Embryonic facial prominence (tissue), 1 donor: ENCODE measurements at regions not wholly inside any gene's neighbourhood (a gene's known extent, or its start where the extent isn't known, plus 50 kb on each side); places are given as distances from the start of the nearest gene placed in this dataset.
"Not testable (repeated sequence)": the region's sequence is repeated elsewhere in the genome, so short reads cannot be mapped to it uniquely, and the experiment has no call there.

Experiments
- DNase-seq: peaks from one replicate; pipeline ENCODE4 v3.0.0-alpha.2; 2016; ENCODE audit errors: extremely low spot score

- DNase-seq: no peak
Observed at GRCh38 chr3:26279091-26279490, 343.5 kb upstream of the LRRC3B start.

DNA sequence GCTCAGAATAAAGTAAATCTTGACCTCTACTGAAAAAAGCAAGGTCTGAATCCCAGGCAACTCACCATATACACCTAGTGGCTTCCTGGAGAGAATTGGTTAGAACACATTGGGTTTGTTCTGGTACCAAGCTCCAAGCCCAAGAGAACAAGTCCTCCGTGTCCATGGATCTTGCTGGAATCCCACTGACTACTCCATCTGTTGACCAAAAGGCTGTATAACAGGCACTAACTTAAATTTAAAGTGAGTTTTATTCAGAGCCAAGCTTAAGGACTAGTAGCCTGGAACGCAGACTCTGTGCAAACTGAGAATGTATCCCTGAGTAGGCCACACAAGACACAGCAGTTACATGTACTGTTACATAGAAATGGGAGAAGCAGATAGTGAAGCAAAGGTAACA, 342.1 kb upstream of the LRRC3B start:
- DNase-seq: no peak

DNA sequence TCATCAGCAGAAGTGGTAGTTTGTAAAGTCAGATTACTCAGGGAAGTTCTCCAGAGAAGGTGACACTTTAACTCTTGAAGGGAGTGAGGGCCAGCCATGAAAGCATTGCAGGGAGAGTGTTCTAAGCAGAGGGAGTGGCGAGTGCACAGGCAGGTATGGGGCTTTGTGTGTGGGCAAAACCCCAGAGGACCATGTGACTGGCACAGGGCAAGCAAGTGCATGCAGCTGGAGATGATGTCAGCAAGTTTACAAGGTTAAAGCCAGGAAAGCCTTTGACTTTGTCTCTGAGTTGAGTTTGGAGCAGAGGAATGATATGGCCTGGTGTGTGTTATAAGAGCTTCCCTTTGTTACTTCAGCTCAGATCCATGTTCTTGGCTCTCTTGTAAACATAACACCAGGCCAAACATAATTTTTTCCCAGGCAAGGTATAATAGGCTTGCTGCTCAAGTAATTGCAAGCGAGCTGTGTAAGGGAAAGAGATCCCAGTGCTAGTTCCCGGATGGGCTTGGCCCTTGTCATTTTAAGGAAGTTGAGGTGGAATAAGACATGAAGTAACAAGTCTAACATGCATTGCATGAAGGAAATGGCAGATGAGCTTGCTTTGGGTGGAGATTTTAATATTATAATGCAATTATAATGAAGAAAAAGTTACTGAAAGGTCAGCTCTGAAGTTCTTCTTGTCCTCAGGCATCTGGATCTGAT, 341.1 kb upstream of the LRRC3B start:
- no peak for DNase-seq

DNA sequence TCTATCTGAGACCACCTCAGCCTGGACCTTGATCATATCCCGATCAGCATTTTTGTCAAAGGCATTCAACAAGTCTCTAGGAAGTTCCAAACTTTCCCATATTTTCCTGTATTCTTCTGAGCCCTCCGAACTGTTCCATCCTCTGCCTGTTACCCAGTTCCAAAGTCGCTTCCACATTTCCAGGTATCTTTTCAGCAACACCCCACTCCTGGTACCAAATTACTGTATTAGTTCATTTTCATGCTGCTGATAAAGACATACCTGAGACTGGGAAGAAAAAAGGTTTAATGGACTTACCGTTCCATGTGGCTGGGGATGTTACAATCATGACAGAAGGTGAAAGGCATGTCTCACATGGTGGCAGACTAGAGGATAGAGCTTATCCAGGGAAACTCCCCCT, 338.1 kb upstream of the LRRC3B start:
- not testable (repeated sequence) for DNase-seq

- DNase-seq: no peak
Observed at GRCh38 chr3:26291840-26292239, 330.7 kb upstream of the LRRC3B start.

GRCh38 chr3:26292780-26293179, 329.8 kb upstream of the LRRC3B start:
- no peak for DNase-seq

DNA sequence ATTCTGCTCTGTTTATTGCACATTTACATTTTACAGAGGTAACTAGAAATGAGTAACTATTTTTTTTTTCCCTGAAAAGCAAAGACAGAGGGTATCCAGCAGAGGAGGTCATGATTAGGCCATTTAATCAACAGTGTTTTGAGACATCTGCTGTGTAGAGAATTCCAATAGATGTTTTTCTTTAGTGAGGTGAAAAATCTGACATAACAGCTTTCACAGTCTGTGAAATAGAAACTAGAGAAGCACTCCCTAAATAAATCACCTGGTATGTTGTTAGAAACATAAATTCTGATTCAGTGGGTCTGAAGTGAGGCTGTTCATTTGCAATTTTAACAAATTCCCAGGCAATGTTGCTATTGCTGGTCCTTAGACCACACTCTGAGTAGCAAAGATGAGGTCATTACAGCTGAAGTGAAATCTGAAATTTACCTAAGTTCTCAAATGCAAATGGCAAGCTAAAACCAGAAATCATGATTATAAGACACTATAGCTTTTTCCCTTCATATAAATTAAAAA, 329.2 kb upstream of the LRRC3B start:
- DNase-seq: no peak

DNA sequence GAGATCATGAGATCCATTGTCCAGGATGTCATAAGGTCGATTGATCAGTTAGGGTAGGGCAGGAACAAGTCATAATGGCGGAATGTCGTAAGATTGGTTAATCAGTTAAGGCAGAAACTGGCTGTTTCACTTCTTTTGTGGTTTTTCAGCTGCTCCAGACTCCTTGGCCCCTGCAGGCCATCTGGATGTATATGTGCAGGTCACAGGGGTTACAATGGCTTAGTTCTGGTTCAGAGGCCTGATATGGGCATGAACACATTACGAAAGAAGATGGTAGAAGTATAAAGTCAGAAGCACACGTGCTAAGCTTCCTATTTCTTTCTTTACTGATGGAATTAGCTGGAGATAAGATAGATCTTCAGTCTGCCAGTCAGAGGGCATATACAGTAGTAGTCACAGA, 315.4 kb upstream of the LRRC3B start:
- DNase-seq: no peak

GRCh38 chr3:26307787-26308186, 314.8 kb upstream of the LRRC3B start:
- DNase-seq: no peak

- no peak for DNase-seq
Observed at GRCh38 chr3:26308454-26308853, 314.1 kb upstream of the LRRC3B start.

DNA sequence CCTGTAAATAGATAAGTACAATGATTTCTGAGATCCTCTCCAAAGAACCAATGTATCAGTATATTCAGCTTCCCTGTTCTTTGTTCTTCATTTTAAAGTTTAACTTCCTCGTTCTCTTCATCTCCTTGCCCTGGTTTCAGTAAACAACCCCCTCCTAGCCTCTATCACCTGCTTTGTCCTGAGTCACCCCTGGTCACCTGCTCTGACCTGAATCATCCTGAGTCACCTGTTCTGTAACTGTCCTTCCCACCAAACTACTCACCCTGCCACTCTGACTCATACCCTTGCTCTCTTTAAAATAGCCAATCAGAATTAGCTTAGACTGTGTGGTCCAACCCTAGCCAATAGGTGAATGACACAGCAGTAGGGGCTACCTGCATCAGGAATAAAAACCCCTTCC, 313.0 kb upstream of the LRRC3B start:
- not testable (repeated sequence) for DNase-seq

DNA sequence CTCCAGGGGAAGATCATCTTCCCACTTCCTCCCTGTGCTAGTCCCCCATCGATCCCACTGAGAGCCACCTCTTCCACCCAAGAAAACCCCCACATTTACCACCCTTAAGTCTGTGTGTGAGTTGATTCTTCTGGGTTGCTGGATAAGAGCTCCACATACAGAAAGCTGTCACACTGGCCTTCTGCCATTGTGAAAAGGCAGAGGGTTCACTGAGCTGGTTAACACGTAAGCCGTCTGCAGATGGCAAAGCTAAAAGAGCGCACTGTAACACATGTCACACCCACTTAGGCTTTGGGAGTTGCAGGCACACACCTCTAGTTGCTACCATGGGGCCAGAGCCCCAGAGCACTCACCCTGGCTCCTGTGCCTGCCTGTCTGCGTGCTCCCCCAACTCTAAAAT, 309.8 kb upstream of the LRRC3B start:
- DNase-seq: no peak

- DNase-seq: no peak
Observed at GRCh38 chr3:26316472-26316871, 306.1 kb upstream of the LRRC3B start.

DNA sequence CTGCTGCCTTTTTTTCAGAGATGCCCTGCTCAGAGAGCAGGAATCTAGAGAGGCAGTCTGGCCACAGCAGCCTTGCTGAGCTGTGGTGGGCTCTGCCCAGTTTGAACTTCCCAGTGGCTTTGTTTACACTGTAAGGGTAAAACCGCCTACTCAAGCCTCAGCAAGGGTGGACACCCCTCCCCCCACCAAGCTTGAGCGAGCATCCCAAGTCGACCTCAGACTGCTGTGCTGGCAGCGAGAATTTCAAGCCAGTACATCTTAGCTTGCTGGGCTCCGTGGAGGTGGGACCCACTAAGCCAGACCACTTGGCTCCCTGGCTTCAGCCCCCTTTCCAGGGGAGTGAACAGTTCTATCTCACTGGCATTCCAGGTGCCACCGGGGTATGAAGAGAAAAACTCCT, 298.8 kb upstream of the LRRC3B start:
- not testable (repeated sequence) for DNase-seq

GRCh38 chr3:26340001-26340400, 282.6 kb upstream of the LRRC3B start:
- DNase-seq: no peak

- DNase-seq: no peak
Observed at GRCh38 chr3:26343647-26344046, 278.9 kb upstream of the LRRC3B start.

DNA sequence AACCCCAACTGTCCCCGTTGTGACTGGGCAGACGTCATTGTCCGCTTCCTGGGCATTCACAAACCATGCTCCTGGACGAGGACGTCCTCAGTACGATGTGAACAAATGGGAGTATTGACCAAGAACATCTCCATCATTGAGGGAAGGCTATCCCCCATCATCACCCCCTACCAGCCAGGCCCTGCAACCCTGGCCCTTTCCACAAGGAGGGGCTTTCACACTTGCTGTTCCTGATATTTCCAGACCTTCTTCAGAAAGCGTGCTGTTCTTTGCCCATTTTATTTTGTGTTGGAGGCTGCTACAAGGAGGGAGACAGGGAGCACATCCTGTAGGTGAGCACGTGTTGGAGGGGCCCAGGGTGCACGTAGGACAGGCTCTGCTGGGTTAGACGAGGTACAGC, 277.0 kb upstream of the LRRC3B start:
- no peak for DNase-seq

DNA sequence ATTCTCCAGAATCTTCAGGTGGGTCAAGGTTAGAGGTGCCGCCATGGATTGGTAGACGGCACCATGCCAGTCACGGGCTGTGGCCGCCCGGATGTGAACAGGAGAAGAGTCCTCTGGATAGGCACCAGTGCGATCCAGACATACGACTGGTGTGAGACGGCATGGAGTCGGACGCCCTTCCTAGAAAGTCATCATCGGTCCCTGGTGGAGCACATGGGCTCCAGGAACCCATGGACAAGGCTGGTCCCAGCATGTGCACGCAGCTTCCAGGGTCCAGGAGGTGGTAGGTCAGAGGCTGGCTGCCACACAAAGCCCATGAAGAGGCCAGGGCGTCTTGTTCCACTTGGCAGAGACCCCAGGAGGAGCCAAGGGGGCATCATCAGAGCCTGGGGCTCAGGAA, 276.1 kb upstream of the LRRC3B start:
- no peak for DNase-seq

DNA sequence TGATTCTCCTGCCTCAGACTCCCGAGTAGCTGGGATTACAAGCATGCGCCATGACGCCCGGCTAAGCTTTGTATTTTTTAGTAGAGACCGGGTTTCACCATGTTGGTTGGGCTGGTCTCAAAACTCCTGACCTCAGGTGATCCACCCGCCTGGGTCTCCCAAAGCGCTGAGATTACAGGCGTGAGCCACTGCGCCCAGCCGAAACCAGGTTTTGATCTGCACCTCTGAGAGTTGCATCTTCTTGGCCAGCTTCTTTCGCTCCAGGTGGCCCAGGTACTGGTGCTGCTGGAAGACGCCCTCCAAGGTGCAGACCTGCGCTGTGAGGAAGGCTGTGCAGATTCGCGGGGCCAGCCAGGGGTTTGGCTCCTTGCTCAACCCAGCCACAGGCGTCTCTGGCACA, 275.4 kb upstream of the LRRC3B start:
- DNase-seq: no peak

DNA sequence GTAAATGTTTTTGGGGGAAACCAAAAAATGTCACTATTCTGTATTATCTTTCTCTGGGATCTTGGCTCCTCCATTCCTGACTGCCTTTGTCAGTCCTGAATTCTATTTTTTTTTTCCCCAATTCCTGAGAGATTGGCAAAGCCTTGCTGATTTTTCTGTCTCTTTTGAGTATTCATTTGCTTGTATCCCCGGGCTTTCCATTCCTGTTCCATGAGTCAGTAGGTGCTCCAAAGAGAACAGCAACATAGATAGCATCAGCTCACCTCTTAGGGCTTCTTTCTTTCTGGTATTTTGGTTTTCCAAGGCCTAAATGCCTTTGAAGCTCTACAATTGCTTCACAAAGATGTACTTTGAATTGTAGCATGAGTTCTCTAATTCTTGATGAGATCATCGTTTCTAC, 271.7 kb upstream of the LRRC3B start:
- no peak for DNase-seq

GRCh38 chr3:26353097-26353496, 269.5 kb upstream of the LRRC3B start:
- DNase-seq: no peak

- DNase-seq: no peak
Observed at GRCh38 chr3:26358405-26358804, 264.2 kb upstream of the LRRC3B start.

- no peak for DNase-seq
Observed at GRCh38 chr3:26365706-26366105, 256.9 kb upstream of the LRRC3B start.

DNA sequence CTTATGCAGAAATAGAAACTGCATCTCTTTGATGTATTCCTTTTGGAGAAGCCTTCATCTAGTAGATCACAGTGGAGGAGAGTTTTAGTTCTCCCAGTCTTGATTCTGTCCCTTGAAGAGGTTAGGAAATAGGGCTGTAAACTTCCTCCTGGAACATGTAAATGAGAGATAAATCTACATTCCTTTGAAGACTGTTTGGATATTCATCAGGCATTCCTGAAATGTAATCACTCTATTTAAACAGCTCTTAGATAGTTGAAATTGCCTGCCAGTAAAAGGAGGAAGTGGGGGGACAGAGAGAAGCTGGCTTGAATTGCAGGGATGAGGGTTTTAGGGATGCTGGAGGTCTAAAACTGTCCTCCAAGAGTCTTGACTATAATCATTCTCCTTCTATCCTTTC, 254.3 kb upstream of the LRRC3B start:
- no peak for DNase-seq
